GM23338 (cell line): ENCODE measurements at regions not wholly inside any gene's neighbourhood (a gene's known extent, or its start where the extent isn't known, plus 50 kb on each side); places are given as distances from the start of the nearest gene placed in this dataset.

Source experiments
- EZH2 ChIP-seq: fragments of 200-600 bp; sonication (generic); IDR thresholded peaks from one replicate; pipeline ENCODE4 v1.8.0; 2017; ENCODE audit warnings: antibody characterized with exemption, mild to moderate bottlenecking, low read depth; ENCODE audit not compliant: unreplicated experiment
- POLR2AphosphoS5 ChIP-seq: IDR thresholded peaks from 2 replicates; pipeline ENCODE4 v1.6.1; 2016; ENCODE audit warnings: antibody characterized with exemption, low read depth
- TF ChIP-seq, protein P1 (sequence below), 2 experiments: fragments of 200-600 bp in 1 of 2; sonication (generic) in 1 of 2; conservative IDR thresholded peaks; 2 replicates each; pipeline versions ENCODE4 v1.5.1 to v1.6.1; 2016 to 2017; ENCODE audit warnings: antibody characterized with exemption in 2 of 2, low read depth in 2 of 2, mild to moderate bottlenecking in 2 of 2, moderate library complexity in 1 of 2
- TF ChIP-seq, protein P2 (sequence below): IDR thresholded peaks from 2 replicates; pipeline ENCODE4 v1.6.1; 2016; ENCODE audit warnings: antibody characterized with exemption
- TF ChIP-seq, protein P3 (sequence below): fragments of 250-450 bp; sonication (Bioruptor Pico); IDR thresholded peaks from 2 replicates; pipeline ENCODE4 v1.5.0; 2020; ENCODE audit warnings: mild to moderate bottlenecking, moderate library complexity

DNA sequence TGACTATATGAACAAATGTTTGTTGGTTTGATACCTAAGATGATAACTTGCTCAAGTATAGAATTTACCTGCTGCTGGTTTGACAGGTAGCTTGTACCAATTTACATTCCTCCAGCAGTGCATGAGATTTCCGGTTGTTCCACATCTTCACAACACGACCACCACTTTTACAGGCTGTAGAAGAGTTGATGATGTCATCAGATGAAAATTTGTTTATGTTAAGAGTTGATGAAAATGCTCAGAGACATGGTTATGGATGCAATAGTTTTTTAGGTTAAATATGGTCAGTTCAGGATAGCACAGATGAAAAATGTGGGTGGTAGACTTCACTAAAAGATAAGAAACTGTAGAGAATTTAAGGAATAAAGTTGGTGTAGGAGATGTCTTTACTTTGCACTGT is 468.3 kb downstream of the PCDH18 start:
- no peak for TF ChIP-seq EZH2
- TF ChIP-seq, protein P1, sequence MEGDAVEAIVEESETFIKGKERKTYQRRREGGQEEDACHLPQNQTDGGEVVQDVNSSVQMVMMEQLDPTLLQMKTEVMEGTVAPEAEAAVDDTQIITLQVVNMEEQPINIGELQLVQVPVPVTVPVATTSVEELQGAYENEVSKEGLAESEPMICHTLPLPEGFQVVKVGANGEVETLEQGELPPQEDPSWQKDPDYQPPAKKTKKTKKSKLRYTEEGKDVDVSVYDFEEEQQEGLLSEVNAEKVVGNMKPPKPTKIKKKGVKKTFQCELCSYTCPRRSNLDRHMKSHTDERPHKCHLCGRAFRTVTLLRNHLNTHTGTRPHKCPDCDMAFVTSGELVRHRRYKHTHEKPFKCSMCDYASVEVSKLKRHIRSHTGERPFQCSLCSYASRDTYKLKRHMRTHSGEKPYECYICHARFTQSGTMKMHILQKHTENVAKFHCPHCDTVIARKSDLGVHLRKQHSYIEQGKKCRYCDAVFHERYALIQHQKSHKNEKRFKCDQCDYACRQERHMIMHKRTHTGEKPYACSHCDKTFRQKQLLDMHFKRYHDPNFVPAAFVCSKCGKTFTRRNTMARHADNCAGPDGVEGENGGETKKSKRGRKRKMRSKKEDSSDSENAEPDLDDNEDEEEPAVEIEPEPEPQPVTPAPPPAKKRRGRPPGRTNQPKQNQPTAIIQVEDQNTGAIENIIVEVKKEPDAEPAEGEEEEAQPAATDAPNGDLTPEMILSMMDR (conservative IDR thresholded peaks at IDR 0.05; ENCODE audit: low read depth in 2 of 2) = no peak
- no peak for TF ChIP-seq POLR2AphosphoS5
- TF ChIP-seq, protein P2, sequence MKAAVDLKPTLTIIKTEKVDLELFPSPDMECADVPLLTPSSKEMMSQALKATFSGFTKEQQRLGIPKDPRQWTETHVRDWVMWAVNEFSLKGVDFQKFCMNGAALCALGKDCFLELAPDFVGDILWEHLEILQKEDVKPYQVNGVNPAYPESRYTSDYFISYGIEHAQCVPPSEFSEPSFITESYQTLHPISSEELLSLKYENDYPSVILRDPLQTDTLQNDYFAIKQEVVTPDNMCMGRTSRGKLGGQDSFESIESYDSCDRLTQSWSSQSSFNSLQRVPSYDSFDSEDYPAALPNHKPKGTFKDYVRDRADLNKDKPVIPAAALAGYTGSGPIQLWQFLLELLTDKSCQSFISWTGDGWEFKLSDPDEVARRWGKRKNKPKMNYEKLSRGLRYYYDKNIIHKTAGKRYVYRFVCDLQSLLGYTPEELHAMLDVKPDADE = no peak
- TF ChIP-seq, protein P3, sequence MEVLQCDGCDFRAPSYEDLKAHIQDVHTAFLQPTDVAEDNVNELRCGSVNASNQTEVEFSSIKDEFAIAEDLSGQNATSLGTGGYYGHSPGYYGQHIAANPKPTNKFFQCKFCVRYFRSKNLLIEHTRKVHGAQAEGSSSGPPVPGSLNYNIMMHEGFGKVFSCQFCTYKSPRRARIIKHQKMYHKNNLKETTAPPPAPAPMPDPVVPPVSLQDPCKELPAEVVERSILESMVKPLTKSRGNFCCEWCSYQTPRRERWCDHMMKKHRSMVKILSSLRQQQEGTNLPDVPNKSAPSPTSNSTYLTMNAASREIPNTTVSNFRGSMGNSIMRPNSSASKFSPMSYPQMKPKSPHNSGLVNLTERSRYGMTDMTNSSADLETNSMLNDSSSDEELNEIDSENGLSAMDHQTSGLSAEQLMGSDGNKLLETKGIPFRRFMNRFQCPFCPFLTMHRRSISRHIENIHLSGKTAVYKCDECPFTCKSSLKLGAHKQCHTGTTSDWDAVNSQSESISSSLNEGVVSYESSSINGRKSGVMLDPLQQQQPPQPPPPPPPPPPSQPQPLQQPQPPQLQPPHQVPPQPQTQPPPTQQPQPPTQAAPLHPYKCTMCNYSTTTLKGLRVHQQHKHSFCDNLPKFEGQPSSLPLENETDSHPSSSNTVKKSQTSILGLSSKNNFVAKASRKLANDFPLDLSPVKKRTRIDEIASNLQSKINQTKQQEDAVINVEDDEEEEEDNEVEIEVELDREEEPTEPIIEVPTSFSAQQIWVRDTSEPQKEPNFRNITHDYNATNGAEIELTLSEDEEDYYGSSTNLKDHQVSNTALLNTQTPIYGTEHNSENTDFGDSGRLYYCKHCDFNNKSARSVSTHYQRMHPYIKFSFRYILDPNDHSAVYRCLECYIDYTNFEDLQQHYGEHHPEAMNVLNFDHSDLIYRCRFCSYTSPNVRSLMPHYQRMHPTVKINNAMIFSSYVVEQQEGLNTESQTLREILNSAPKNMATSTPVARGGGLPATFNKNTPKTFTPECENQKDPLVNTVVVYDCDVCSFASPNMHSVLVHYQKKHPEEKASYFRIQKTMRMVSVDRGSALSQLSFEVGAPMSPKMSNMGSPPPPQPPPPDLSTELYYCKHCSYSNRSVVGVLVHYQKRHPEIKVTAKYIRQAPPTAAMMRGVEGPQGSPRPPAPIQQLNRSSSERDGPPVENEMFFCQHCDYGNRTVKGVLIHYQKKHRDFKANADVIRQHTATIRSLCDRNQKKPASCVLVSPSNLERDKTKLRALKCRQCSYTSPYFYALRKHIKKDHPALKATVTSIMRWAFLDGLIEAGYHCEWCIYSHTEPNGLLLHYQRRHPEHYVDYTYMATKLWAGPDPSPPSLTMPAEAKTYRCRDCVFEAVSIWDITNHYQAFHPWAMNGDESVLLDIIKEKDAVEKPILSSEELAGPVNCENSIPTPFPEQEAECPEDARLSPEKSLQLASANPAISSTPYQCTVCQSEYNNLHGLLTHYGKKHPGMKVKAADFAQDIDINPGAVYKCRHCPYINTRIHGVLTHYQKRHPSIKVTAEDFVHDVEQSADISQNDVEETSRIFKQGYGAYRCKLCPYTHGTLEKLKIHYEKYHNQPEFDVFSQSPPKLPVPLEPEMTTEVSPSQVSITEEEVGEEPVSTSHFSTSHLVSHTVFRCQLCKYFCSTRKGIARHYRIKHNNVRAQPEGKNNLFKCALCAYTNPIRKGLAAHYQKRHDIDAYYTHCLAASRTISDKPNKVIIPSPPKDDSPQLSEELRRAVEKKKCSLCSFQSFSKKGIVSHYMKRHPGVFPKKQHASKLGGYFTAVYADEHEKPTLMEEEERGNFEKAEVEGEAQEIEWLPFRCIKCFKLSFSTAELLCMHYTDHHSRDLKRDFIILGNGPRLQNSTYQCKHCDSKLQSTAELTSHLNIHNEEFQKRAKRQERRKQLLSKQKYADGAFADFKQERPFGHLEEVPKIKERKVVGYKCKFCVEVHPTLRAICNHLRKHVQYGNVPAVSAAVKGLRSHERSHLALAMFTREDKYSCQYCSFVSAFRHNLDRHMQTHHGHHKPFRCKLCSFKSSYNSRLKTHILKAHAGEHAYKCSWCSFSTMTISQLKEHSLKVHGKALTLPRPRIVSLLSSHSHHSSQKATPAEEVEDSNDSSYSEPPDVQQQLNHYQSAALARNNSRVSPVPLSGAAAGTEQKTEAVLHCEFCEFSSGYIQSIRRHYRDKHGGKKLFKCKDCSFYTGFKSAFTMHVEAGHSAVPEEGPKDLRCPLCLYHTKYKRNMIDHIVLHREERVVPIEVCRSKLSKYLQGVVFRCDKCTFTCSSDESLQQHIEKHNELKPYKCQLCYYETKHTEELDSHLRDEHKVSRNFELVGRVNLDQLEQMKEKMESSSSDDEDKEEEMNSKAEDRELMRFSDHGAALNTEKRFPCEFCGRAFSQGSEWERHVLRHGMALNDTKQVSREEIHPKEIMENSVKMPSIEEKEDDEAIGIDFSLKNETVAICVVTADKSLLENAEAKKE (CRISPR knock-in tag) = no peak
